ENCODE measurements at regions not wholly inside any gene's neighbourhood (a gene's known extent, or its start where the extent isn't known, plus 50 kb on each side); places are given as distances from the start of the nearest gene placed in this dataset.
A peak's percentile ranks its signal among the peaks of the same experiment; 100 is the strongest.

DNA sequence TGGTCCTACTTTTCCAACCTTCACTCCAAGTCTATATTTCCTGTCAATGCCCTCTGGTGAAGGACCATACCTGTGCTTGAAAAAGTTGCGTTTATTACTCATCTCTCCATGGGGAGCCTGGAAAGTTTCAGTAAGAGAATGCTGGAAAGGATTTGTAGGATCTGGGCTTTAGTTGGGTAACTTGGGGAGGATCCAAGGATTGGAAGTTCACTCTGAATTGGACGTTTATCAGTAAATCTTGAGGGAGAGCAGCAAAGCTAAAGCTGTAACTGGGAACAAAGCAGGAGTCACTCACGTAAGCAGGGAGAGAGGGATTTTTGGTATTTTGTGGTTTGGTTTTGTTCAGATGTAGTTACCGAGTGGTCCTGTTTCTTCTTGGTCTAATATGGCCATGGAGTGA lies 51.4 kb upstream of the NPVF start:
- no peak for DNase-seq

DNA sequence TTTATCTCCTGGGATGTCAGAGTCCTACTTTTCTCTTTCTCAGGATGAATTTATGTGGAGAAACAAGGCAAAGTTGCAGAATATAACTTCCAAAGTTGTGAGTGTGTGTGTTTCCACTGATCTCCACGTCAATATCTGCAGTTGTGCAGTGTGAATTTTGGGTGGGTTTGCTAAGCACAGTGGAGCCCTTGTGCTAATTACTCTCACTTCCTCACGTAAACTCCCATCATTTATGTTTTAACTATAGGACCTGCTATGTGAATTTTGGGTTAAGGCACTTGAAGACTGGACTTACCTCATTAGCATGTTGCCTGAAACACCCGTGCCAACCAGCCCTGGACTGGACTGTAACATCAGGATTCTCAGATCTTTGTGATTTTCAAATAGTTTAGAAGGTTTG lies 51.9 kb upstream of the NPVF start:
- DNase-seq, result no peak

DNA sequence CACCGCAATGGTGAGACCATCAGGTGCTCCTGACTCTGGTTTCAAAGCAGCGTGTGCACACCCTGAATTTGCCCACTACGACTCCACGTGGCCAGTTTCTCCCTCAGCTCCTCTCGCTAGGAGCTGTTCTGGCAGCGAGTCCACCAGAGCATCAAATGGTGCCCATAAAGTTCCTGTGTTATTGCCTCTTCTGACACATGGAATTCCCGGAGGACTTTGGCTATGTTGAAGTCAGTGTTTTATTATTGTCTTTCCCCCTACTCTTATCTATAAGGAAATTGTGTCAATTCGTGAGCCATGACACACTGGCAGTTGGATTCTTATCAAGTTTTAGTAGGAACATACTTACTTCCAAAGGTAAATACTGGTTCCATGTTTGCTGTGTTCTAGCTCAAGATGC lies 53.9 kb upstream of the NPVF start:
- DNase-seq, result no peak

DNA sequence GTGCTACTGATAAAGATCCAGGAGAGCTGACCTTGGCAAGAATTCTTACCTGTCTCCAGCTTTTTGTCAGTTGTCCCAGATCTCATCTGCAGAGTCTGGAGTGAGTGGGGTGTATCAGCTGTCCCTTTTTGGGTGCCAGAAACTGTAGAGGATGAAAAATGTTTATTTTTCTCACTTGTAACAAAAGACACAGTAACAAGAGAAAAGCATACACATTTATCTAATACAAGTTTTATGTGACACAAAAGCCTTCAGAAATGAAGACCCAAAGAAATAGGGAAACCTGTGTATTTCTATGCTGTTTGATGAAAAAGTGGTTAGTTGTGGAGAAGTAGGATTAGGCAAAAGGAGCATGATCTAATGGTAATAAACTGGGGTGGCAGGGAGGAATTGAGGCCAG lies 58.5 kb upstream of the NPVF start:
- DNase-seq, result no peak

DNA sequence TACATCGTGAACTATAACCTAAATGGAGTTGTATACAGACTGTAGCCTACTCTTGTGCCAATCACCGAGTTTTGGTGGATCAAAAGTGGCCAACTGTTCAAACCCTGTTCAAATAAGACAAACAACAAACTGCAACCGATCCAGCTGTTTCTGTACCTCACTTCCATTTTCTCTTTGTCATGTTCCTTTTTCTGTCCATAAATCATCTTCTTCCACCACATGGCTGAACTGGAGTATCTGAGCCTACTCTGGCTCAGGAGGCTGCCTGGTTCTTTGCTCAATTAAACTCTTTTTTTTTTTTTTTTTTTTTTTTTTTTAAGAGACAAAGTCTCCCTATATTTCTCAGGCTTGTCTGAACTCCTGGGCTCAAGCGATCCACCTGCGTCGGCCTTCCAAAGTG lies 59.0 kb upstream of the NPVF start:
- no peak for DNase-seq

DNA sequence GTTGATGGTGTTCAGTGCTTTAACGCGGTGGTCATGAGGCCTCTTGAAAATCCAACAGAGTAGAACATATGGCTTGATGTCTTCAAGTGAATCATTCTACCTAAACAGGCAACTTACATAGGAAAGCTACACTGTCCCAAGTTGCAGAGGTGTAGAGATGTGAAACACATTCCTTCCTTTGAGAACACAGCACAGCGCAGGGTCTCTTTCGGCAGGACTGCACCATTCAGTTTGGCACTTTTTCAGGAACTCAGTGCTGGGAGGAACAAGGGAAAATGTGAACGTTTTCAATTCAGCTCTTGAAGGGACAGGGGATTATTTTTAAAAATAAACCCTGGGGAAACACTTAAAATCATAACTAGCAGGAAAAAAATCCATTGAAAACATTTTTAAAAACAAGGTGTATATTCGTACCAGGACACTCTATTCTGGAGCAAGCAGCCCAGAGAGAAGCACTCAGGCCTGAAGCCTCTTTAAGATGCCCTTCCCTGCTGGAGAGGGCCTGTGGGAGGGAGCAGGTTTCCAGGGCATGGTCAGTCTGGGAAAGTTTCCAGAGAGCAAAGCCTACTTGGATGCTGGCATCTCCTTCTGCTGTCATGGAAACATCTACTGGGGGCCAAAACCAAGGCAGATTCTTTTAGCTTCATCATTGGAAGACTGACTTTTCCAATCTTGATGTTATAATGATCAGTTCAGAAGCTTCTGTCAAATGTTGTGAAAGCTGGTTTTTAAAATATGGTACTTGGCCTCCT lies 60.4 kb upstream of the NPVF start:
- no peak for DNase-seq

DNA sequence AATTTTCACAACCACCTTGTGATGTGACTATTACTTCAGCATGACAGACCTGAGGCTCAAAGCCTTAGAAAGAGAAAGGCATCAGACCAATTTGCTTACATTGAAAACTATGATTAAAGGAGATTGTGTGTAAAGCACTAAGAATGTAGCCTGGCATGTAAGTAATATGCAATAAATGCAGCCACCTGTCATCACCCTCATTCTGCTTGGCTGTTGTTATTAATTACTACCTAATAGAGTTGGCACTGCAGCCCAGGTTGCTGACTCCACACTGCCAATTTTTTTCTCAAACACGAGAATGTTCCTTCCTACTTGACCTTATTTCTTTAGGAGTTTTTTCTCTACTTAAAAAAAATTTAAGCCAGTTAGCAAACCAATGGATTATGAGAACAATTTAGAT lies 61.2 kb upstream of the NPVF start:
- DNase-seq, result peak; percentile 7

DNA sequence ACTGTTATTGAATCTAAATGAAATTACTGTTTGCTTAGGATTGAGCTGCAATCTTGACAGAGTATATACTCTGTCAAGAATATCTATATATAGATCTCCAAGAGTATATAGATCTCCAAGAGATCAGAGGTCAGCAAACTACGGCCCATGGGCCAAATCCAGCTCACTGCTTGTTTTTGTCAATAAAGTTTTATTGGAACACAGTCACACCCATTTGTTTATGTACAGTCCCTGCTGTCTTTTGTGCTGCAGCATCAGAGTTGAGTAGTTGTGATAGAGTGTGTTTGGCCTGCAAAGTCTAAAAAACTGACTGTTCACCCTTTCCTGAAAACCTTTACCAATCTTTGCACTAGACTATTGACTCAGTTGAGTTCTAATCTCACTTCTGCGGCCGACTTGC lies 66.3 kb upstream of the NPVF start:
- no peak for DNase-seq

DNA sequence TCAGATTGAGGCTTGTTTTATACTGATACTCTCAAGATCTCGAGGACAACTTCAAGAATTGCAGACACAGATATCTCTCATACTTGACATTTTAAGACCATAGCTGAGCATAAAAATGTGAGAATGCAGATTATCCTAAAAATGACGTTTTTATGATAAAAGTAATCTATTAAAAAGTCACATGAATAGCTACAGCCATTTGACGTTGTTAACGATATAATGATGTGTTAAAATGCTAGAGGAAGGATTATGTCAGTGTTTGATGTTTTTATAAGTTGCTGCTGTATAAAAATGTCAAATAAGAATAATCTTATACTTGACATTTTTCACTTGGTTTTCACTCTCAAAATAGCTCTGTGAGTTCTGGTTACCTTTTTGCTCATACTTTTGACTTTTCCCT lies 67.1 kb upstream of the NPVF start:
- no peak for DNase-seq

DNA sequence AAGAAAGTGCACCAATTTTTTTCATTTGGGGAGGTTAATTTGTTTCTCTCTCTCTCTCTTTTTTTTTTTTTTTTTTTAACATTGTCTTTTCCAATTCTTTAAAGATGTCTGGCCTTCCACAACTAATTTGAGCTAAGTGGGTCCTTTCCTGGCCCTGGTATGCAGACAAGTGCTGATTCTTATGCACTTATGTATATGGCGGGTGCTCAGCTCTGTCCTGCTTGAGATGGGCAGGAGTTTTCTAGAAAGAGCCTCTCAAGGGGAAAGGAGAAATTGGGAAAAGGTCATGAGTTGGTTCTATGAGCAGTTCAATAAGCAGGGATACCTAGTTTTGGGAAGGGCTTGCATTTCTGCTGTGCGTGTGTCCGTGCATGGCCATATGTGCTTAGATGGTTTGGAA lies 67.8 kb upstream of the NPVF start:
- no peak for DNase-seq

DNA sequence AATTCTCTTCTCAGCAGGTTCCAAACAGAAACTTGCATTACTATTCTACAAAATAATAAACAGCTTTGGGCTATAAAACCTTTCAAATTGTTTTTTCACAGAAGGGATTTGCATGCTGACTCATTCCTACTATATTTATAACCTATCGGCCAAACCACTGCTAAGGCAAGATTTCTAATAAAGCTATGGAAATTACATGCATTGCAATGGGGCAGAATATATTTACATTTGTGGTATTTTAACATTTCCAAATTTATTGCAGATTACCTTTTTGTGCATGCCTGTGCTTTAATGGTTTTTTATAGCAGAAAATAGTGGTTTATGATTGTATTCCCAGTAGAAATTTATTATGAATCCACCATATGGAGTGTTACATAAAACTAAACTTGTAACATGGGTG lies 69.0 kb upstream of the NPVF start:
- no peak for DNase-seq

DNA sequence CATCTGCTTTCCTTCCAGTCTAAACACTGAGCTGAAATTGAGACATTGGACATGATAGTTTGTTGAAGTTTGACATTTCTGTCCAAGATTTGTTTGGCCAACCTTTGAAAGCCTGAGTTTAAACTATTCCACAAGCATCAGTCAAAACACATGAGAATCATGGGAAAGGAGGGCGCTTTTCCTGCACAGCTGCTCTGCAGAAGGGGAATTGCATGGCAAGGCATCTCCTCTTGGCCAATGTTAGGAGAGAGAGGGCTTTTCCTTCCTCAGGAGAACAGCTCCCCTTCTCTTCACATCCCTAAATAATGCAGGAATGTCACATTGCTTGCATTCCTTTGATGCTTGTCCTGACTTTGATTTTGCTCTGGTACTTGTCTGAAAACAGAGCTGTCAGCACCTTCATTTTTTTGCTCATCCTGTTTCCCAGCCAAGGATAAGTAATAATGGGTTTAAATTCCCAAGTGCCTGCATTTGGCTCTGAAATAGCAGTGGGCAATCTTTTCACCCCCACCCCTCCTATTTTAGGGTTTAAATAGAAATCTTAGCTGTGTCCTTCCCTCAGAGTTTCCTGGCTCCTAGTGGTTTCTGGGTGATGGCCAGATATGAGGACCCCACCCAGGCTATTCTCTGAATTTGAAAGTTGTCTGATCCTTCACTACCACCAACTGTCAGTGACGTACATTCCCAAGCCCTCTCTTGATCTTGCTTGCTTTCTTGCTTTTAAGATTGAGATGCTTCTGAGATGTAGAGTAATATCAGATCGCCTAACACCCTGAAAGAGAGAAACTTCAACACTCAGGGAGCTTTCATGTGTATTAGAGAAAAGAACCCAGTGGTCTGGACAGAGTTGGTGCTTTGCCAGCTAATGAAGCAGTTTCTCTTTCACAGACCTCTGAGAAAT lies 75.2 kb upstream of the NPVF start:
- peak; percentile 80 for DNase-seq

DNA sequence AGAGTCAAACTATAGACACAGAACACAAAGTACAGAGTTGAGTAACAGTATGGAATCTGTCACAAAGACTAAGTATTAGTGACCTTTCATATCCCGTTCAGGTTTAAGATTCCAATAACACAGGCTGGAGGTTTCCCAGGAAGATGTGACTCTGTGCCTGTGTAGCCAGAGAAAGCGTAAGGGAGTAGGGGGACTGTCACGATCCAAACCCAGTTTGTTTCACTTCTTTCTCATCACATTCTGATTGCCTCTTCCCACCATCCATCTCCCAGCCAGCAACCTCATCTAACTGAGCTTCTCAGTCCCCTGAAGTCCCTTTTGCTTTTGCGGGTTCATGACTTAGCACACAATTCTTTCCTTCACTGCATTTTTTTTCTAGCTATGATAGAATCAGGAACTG lies 76.4 kb upstream of the NPVF start:
- DNase-seq, result no peak

DNA sequence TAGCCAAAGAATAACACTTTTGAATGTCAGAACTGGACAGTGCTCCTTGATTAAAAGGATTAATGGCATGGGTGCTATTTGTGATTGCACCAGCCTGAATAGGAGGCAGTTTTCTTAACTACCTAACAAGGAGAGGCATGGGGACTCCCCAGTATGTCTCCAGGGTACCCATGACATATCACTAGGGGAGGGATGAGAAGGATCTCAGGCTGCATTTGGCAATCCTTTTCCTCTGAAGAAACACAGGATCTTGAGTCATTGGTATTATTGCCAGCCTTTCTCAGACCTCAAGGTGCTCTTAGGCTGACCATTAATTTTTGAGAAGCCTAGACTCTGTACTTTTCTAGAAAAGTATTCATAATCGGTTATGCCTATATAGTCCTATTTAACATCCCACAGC lies 77.5 kb upstream of the NPVF start:
- no peak for DNase-seq

DNA sequence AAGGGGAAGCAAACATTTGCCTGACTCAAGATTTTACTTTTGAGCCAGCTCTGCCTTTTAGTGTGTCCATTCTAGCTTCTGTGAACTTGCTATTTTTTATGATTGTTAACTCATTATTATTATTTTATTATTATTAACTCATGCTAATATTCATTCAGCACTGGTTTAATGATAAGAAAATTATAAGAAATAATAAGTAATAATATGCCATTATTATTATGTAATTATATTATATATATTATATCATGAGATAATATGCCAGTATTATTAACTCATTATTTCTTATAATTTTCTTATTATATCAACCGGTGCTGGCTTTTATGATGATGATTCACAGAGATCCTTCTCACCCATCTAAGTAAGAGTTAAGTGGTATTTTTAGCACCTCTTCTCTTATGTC lies 79.3 kb upstream of the NPVF start:
- DNase-seq, result no peak

DNA sequence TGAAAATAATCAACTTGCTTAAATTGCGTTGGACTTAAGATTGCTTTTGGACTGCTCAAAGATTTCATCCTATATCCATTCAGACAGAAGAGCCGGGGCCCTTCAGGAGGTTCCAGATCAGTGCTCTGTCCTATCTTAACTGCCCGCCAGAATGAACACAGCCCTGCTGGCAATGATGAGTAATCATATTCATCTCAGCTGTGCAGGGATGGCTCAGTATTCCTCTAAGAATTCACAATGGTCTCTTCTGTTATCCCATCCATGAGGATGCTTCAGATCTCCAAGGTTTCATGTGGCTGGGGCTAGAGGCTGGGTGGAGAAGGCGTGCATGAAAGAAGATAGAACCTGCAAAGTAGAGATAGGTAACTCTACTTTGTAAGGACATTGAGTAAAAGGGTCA lies 80.0 kb upstream of the NPVF start:
- no peak for DNase-seq

DNA sequence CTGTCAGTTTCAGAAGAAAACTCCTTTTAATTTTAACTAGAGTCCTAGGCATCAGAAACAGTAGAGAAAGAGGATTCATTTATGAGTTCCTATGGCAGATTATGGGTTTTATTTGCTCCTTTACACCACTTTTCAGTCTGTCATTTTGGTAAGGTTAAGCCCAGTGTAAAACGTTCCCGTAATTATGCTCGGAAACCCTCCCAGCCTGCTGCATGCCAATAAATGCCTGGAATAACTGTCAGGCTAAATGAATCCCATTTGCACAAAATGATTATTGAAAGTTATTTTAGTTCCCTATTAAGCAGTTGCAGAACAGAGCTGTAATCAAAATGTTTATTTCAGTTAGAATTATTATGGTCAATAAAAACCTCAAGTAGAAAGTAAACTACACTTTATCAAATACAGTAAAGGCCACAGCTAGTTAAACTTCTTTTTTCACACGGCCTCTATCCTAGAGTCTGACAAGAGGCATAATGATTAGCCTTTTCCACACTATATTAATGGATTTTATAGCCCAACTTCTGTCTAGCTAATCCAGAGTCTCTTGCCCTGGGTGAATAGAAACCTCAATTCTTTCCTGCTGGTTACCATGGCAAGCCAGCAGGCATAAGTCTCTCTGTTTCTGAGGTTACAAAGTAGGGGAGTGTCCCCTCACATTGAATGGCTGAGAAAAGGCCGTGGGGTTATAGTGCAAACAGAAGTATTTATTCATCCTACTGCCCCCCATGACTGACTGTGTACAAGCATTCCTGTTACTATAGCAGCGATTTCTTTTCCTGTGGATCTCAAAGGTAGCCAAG lies 80.8 kb upstream of the NPVF start:
- no peak for DNase-seq

DNA sequence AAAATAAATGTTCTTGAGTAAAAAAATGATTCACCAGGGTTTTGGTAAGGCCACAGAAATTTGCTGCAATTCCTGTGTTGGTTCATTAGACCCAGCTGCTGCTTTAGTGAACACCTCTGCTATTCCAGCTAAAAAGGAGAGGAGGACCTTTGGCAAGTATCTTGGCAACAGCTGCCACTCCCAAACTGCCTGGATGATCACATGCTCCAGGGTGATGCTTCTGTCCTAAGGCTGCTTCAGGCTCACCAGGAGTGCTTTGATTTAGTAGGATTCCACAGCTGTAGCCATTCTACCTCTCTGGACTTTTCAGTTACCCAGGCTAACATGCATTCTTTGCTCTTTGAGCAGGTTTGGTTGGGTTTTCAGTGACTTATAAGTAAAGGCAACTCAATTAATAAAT lies 82.6 kb upstream of the NPVF start:
- no peak for DNase-seq

DNA sequence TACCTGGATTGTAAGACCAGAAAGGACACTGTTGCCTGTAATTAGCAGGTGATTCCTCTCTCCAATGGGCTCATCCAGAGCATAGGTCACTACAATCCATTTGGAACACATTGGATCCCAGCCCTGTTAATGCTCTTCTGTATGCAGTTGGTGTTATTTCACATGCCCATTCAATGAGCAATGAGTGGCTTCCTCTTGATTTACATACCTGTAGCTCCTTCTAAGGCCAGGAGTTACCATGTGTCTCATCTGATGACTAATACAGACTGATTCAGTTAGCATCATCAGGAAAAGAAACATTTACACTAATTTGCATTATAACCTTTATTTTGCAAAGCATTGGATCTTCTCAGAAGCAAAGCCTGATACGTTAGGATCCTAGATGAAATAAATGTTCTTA lies 83.1 kb upstream of the NPVF start:
- DNase-seq, result no peak

DNA sequence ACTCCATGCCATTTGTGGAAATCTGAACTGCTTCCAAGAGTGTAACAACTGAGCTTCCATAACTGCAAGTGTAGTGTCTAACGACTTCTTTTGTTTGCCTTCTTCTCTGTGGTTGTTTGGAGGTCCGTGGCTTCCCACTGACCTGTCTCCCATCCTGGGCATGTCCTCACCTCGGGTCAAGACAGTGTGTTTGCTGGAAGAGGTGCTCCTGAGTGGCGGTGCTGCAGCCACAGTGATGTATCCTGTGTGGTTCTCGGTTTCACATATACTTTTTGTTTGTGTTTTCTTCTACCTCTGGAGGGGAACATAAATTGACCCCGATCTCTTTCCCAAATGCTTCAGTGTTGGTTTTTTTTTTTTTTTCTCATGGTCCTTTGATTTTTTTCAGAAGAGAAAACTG lies 84.7 kb upstream of the NPVF start:
- DNase-seq, result no peak

DNA sequence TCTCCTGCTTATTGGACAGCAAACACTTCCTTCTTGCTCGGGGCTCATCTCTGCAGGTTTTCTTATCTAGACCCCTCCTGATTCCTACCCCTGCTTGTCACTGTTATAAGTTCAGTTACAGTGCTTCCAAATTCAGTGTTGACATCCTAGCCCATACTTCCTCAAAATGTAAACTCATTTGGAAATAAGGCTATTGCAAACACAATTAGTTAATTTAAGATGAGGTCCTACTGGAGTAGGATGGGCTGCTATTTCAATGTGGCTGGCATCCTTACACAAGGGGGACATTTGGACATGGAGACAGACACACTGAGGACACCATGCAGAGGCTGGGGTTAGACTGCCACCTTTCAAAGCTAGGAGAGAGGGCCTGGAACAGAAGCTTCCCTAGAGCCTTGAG lies 85.2 kb upstream of the NPVF start:
- no peak for DNase-seq

DNA sequence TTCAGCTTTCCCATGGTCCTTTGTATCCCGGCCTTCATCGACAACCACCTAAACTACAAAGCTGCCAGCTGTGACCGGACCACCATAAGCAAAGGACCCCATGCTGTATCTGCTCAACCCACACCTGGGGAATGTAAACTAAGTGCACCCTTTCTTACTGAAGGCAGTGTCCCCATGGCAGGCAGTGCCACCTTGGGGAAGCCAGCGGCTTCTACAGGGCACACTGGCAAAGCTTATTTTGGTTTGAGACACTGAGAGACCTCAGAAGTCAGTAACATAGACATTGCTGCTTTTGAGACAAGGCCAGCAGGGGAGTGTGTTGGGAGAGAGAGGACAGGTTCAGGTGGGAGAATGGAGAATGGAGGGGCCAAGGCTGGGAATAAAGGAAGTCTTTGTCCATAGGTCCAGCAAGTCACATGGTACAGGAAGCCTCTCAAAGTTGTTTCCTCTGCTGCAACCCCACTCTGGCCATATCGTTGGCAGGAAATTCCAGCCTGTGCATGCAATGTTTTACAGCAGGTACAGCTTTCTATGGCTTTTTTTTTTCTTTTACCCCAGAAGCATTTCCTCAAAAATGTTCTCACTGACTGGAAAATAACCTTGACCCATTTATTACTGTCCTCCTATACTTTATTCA lies 85.9 kb upstream of the NPVF start:
- DNase-seq, result no peak

DNA sequence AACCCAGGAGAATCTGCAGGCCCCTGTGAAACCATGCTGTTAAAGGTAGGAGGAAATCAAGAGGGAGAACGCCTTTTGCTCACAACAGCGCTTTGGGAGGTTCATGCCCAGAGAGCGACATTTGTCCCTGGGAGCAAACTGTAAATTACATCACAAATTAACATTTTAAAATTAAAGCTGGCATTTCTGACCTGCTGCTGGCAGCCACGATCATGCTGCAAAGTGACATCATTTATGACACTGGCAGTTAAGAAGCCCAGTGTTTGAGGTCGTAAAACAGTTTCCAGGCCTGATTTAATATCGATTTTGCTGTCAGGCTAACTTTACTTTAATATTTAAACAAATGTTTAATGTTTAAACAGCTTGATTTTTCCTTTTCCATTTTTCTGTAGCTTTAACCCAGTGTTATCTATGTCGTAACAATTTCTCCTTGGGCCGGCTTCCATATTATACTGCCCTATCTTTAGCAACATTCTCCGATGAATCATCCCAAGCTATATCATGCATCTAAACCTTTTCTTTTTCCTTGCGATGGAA lies 86.5 kb upstream of the NPVF start:
- DNase-seq, result no peak

All from fibroblast of skin of scalp (primary cell).